GM21447 (cell line): ENCODE measurements at regions not wholly inside any gene's neighbourhood (a gene's known extent, or its start where the extent isn't known, plus 50 kb on each side); places are given as distances from the start of the nearest gene placed in this dataset.

ENCODE experiments used
- ATAC-seq: cut with Tn5 transposase; IDR thresholded peaks from one replicate; pipeline ENCODE4 v1.9.1; 2021; ENCODE audit not compliant: unreplicated experiment

- no peak for ATAC-seq
These were observed 51.3 kb upstream of the CLDN18 start for GRCh38 chr3:137958636-137959035.
